Middle frontal gyrus (tissue), 1 donor: ENCODE measurements at regions not wholly inside any gene's neighbourhood (a gene's known extent, or its start where the extent isn't known, plus 50 kb on each side); places are given as distances from the start of the nearest gene placed in this dataset.
"Not testable (repeated sequence)": the region's sequence is repeated elsewhere in the genome, so short reads cannot be mapped to it uniquely, and the experiment has no call there.

Source experiments
- DNase-seq: peaks from one replicate; pipeline ENCODE4 v3.0.0-alpha.2; 2015; ENCODE audit warnings: low spot score; ENCODE audit errors: extremely low spot score

GRCh38 chr3:95341314-95341713, 1278.5 kb downstream of the NSUN3 start:
- DNase-seq: no peak

- no peak for DNase-seq
Measured at GRCh38 chr3:95343228-95343627, 1280.4 kb downstream of the NSUN3 start.

GRCh38 chr3:95343767-95344166, 1280.9 kb downstream of the NSUN3 start:
- no peak for DNase-seq

- not testable (repeated sequence) for DNase-seq
Measured at GRCh38 chr3:95347936-95348335, 1285.1 kb downstream of the NSUN3 start.

- no peak for DNase-seq
Measured at GRCh38 chr3:95348879-95349278, 1286.0 kb downstream of the NSUN3 start.

GRCh38 chr3:95350049-95350448, 1287.2 kb downstream of the NSUN3 start:
- no peak for DNase-seq

- no peak for DNase-seq
Measured at GRCh38 chr3:95351158-95351557, 1288.3 kb downstream of the NSUN3 start.

GRCh38 chr3:95352471-95352870, 1289.6 kb downstream of the NSUN3 start:
- DNase-seq: no peak

GRCh38 chr3:95354489-95354888, 1291.6 kb downstream of the NSUN3 start:
- no peak for DNase-seq

GRCh38 chr3:95356764-95357501, 1294.1 kb downstream of the NSUN3 start:
- no peak for DNase-seq

- DNase-seq: no peak
Measured at GRCh38 chr3:95387242-95388021, 1324.6 kb downstream of the NSUN3 start.

GRCh38 chr3:95389725-95390313, 1327.0 kb downstream of the NSUN3 start:
- no peak for DNase-seq

- DNase-seq: no peak
Measured at GRCh38 chr3:95394286-95394685, 1331.4 kb downstream of the NSUN3 start.

GRCh38 chr3:95399585-95399984, 1336.7 kb downstream of the NSUN3 start:
- no peak for DNase-seq

GRCh38 chr3:95401693-95402092, 1338.8 kb downstream of the NSUN3 start:
- no peak for DNase-seq

- DNase-seq: no peak
Measured at GRCh38 chr3:95407709-95408463, 1345.0 kb downstream of the NSUN3 start.

GRCh38 chr3:95408464-95408862, 1345.6 kb downstream of the NSUN3 start:
- no peak for DNase-seq

- DNase-seq: no peak
Measured at GRCh38 chr3:95418251-95418650, 1355.4 kb downstream of the NSUN3 start.

GRCh38 chr3:95424279-95424678, 1361.4 kb downstream of the NSUN3 start:
- no peak for DNase-seq

- DNase-seq: no peak
Measured at GRCh38 chr3:95434491-95434890, 1371.6 kb downstream of the NSUN3 start.

GRCh38 chr3:95437409-95437808, 1374.5 kb downstream of the NSUN3 start:
- DNase-seq: no peak

- no peak for DNase-seq
Measured at GRCh38 chr3:95438274-95438673, 1375.4 kb downstream of the NSUN3 start.
